ENCODE measurements at regions not wholly inside any gene's neighbourhood (a gene's known extent, or its start where the extent isn't known, plus 50 kb on each side); places are given as distances from the start of the nearest gene placed in this dataset.
A peak's percentile ranks its signal among the peaks of the same experiment; 100 is the strongest.

DNA sequence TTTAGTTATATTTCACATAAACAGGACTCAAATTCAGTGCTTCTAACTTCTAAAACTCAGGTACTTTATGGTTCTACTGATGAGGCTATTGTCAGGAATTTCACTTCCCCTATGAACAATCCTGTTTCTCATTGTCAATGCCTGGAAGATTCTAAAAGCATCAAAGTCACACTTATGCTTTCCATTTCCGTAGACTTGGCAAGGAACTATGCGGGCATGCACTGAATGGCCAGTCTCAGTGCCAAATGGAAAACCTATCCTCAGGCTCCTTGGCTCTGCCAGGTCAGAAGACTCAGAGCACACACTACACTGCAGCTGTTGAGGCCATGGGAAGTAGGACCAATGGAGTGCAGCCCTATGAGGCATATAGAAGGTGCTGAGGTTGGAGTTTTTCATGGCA lies 97.0 kb upstream of the PTPN13 start:
- Histone ChIP-seq H3K9me3 (ENCODE audit: control extremely low read depth in 1 of 3, control insufficient read depth in 2 of 3, insufficient read depth in 1 of 3, low read length in 2 of 3) (no peaks in the 10 kb centered on the region), H3K27me3 (replicated peaks in 1 of 4; ENCODE audit: control extremely low read depth in 1 of 4, control insufficient read depth in 3 of 4, insufficient read depth in 4 of 4, low read length in 3 of 4) (no peaks in the 10 kb centered on the region), H3K4me1 (ENCODE audit: control insufficient read depth in 2 of 2, insufficient read depth in 2 of 2, low read length in 2 of 2) (no peaks in the 10 kb centered on the region), H2AFZ (ENCODE audit: insufficient read depth, low read depth, low read length, poor library complexity, severe bottlenecking) (no peak overlapping the region), H3K36me3 (replicated peaks in 1 of 2; ENCODE audit: control extremely low read depth in 1 of 2, control insufficient read depth in 1 of 2, extremely low read depth in 1 of 2, insufficient read depth in 2 of 2, low read length in 1 of 2) (no peaks in the 10 kb centered on the region), H3K27ac (ENCODE audit: low read length in 2 of 2) (no peak overlapping the region), H3K4me3 (ENCODE audit: control extremely low read depth in 1 of 5, extremely low read depth in 1 of 5, insufficient read depth in 1 of 5, low read depth in 2 of 5, low read length in 4 of 5) (no peak overlapping the region), H3K9ac (ENCODE audit: low read length) (no peak overlapping the region), H4K20me1 (ENCODE audit: control insufficient read depth, insufficient read depth, low read length, poor library complexity, severe bottlenecking) (no peaks in the 10 kb centered on the region), H3K79me2 (ENCODE audit: control insufficient read depth, insufficient read depth, low read length) (no peaks in the 10 kb centered on the region), H3K4me2 (replicated peaks; ENCODE audit: low read depth, low read length, poor library complexity, severe bottlenecking) (no peak overlapping the region)
- no peaks in the 10 kb centered on the region for H3K9me3 Mint-ChIP-seq (ENCODE audit: insufficient read depth)
- intact Hi-C loops (cut with micrococcal nuclease), result loop anchor here (5.0 kb wide), 1 partner anchor 970 kb away; no protein-coding TSS in a partner anchor
- H3K4me3 Mint-ChIP-seq, result no peak overlapping the region
- H3K4me1 Mint-ChIP-seq, result no peaks in the 10 kb centered on the region
- peaks cover 8% of the 10 kb centered on the region for H3K27me3 Mint-ChIP-seq
- ChIA-PET POLR2A (no interaction called here), CTCF (interaction anchor here (0.8 to 4.2 kb wide), 13 partner anchors 8 to 406 kb away, joined by 3 to 26 read pairs (median 7); no protein-coding TSS in a partner anchor)
- TF ChIP-seq, protein P1, sequence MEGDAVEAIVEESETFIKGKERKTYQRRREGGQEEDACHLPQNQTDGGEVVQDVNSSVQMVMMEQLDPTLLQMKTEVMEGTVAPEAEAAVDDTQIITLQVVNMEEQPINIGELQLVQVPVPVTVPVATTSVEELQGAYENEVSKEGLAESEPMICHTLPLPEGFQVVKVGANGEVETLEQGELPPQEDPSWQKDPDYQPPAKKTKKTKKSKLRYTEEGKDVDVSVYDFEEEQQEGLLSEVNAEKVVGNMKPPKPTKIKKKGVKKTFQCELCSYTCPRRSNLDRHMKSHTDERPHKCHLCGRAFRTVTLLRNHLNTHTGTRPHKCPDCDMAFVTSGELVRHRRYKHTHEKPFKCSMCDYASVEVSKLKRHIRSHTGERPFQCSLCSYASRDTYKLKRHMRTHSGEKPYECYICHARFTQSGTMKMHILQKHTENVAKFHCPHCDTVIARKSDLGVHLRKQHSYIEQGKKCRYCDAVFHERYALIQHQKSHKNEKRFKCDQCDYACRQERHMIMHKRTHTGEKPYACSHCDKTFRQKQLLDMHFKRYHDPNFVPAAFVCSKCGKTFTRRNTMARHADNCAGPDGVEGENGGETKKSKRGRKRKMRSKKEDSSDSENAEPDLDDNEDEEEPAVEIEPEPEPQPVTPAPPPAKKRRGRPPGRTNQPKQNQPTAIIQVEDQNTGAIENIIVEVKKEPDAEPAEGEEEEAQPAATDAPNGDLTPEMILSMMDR (IDR thresholded peaks at IDR 0.05), result no peak
- TF ChIP-seq EZH2 (IDR thresholded peaks at IDR 0.05; ENCODE audit: borderline replicate concordance, insufficient read depth, low read depth, low read length, poor library complexity, severe bottlenecking), result no peak
- no peak overlapping the region for H3K27ac Mint-ChIP-seq
- ATAC-seq (ENCODE audit: low read depth) (no peak), DNase-seq (no peak)
- 93% methylated on average over 2 of the region's 2 CpGs for WGBS (ENCODE audit: insufficient coverage)

GRCh38 chr4:86497980-86498862 lies 95.9 kb upstream of the PTPN13 start:
- CTCF ChIA-PET, result interaction anchor here (0.8 to 4.2 kb wide), 26 partner anchors 8 to 1713 kb away, joined by 3 to 39 read pairs (median 4); partner anchors contain the start of genes C4orf36 and PTPN13
- H3K4me1 ChIP-seq (ENCODE audit: control insufficient read depth in 2 of 2, insufficient read depth in 2 of 2, low read length in 2 of 2), result no peaks in the 10 kb centered on the region
- H3K27me3 Mint-ChIP-seq, result peaks cover 17% of the 10 kb centered on the region
- no peak overlapping the region for H3K4me2 ChIP-seq (replicated peaks; ENCODE audit: low read depth, low read length, poor library complexity, severe bottlenecking)
- peak; percentile 44 for DNase-seq
- H3K79me2 ChIP-seq (ENCODE audit: control insufficient read depth, insufficient read depth, low read length), result no peaks in the 10 kb centered on the region
- 83% methylated on average over 1 of the region's 5 CpGs for WGBS (ENCODE audit: insufficient coverage)
- H3K27ac ChIP-seq (ENCODE audit: low read length in 2 of 2), result no peak overlapping the region
- no peak overlapping the region for H2AFZ ChIP-seq (ENCODE audit: insufficient read depth, low read depth, low read length, poor library complexity, severe bottlenecking)
- H3K4me3 ChIP-seq (ENCODE audit: control extremely low read depth in 1 of 5, extremely low read depth in 1 of 5, insufficient read depth in 1 of 5, low read depth in 2 of 5, low read length in 4 of 5), result no peak overlapping the region
- no peak for TF ChIP-seq EZH2 (IDR thresholded peaks at IDR 0.05; ENCODE audit: borderline replicate concordance, insufficient read depth, low read depth, low read length, poor library complexity, severe bottlenecking)
- TF ChIP-seq, protein P1 (IDR thresholded peaks at IDR 0.05), result peak; percentile 86
- H3K4me1 Mint-ChIP-seq, result no peaks in the 10 kb centered on the region
- no peaks in the 10 kb centered on the region for H4K20me1 ChIP-seq (ENCODE audit: control insufficient read depth, insufficient read depth, low read length, poor library complexity, severe bottlenecking)
- POLR2A ChIA-PET, result no interaction called here
- H3K36me3 ChIP-seq (replicated peaks in 1 of 2; ENCODE audit: control extremely low read depth in 1 of 2, control insufficient read depth in 1 of 2, extremely low read depth in 1 of 2, insufficient read depth in 2 of 2, low read length in 1 of 2), result no peaks in the 10 kb centered on the region
- no peak overlapping the region for H3K4me3 Mint-ChIP-seq
- H3K9ac ChIP-seq (ENCODE audit: low read length), result no peak overlapping the region
- H3K9me3 ChIP-seq (ENCODE audit: control extremely low read depth in 1 of 3, control insufficient read depth in 2 of 3, insufficient read depth in 1 of 3, low read length in 2 of 3), result no peaks in the 10 kb centered on the region
- H3K9me3 Mint-ChIP-seq (ENCODE audit: insufficient read depth), result no peaks in the 10 kb centered on the region
- no peak overlapping the region for H3K27ac Mint-ChIP-seq
- ATAC-seq (ENCODE audit: low read depth), result peak; percentile 67
- H3K27me3 ChIP-seq (replicated peaks in 1 of 4; ENCODE audit: control extremely low read depth in 1 of 4, control insufficient read depth in 3 of 4, insufficient read depth in 4 of 4, low read length in 3 of 4), result no peaks in the 10 kb centered on the region
- intact Hi-C loops (cut with micrococcal nuclease), result loop anchor here (1.0 to 5.0 kb wide), 3 partner anchors 397 to 969 kb away; no protein-coding TSS in a partner anchor
